ENCODE measurements at regions not wholly inside any gene's neighbourhood (a gene's known extent, or its start where the extent isn't known, plus 50 kb on each side); places are given as distances from the start of the nearest gene placed in this dataset.

GRCh38 chr6:25038999-25039398, 103.2 kb upstream of the RIPOR2 start:
- no peak for DNase-seq (ENCODE audit: low read depth)

GRCh38 chr6:25041485-25042035, 105.8 kb upstream of the RIPOR2 start:
- no peak for DNase-seq (ENCODE audit: low read depth)

DNA sequence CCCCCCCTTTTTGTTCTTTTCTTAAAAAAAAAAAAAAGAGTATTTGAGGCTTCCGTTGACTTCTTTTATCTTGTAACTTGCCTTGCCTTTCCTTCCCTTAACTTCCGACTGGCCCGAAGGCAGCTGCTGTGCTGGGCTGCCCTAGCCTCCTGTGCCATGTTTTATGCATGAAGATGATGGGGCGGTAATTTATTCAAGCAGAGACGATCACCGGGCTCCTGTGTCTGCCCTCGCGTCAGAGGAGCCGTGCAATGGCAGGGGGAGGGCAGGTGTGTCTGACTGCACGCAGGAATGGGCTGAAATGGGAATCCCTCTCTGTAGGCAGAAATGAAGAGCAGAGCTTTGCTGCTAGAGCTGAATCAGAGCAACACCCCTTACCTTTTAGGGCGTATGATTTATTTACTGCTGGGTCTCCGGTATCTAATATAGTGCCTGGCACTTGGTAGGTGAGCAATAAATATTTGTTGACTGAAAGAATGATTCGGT, 106.3 kb upstream of the RIPOR2 start:
- no peak for DNase-seq (ENCODE audit: low read depth)

DNA sequence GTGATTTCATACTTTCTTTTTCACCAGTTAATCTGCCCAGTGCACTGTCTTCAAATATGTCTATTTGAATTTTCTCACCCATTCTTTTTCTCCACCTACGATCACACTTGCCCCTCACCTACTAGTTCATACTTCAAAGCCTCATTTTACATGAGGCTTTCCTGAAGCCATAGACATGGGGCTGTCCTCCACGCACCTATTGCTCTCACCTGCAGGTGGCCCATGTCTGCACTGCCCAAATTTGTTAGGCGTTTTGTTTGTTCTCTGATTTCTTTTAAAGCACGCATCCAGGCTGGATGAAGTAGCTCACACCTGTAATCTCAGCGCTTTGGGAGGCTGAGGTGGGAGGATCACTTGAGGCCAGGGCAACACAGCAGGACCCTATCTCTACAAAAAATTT, 106.8 kb upstream of the RIPOR2 start:
- no peak for DNase-seq (ENCODE audit: low read depth)

GRCh38 chr6:25042984-25043725, 107.4 kb upstream of the RIPOR2 start:
- no peak for DNase-seq (ENCODE audit: low read depth)

- DNase-seq (ENCODE audit: low read depth), result no peak
Measured at GRCh38 chr6:25043892-25044291, 108.1 kb upstream of the RIPOR2 start.

GRCh38 chr6:25046942-25047341, 111.2 kb upstream of the RIPOR2 start:
- DNase-seq (ENCODE audit: low read depth), result no peak

GRCh38 chr6:25050356-25050755, 114.6 kb upstream of the RIPOR2 start:
- DNase-seq (ENCODE audit: low read depth), result peak; percentile 63

GRCh38 chr6:25051083-25051482, 115.3 kb upstream of the RIPOR2 start:
- no peak for DNase-seq (ENCODE audit: low read depth)

GRCh38 chr6:25052181-25052580, 116.4 kb upstream of the RIPOR2 start:
- DNase-seq (ENCODE audit: low read depth), result no peak

DNA sequence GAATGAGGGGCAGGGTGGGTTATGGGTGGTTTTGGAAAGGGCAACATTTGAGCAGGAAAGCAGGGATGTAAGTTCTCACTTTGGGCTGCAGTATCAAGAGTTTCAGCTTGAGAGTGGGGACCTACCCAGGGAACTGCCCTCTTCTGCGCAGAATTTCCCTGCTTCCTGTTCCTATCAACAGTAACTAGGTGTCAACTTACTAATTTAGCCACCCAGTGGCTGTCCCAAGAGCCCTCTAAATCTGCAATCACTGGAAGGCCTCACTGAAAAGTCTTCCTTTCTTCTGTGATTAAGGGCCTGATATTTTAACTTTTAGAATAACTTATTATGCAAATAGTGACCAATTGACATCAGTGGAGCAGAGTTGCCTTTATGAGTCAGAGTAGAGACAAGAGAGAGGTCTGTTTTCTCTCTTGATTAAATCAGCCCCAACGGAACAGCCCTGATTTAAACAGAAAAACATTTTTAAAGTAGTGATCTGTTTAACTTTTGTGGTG, 118.2 kb upstream of the RIPOR2 start:
- DNase-seq (ENCODE audit: low read depth), result peak; percentile 43

GRCh38 chr6:25054469-25054868, 118.7 kb upstream of the RIPOR2 start:
- peak; percentile 54 for DNase-seq (ENCODE audit: low read depth)

- DNase-seq (ENCODE audit: low read depth), result no peak
Measured at GRCh38 chr6:25056130-25056529, 120.4 kb upstream of the RIPOR2 start.

- DNase-seq (ENCODE audit: low read depth), result no peak
Measured at GRCh38 chr6:25057111-25057905, 121.5 kb upstream of the RIPOR2 start.

DNA sequence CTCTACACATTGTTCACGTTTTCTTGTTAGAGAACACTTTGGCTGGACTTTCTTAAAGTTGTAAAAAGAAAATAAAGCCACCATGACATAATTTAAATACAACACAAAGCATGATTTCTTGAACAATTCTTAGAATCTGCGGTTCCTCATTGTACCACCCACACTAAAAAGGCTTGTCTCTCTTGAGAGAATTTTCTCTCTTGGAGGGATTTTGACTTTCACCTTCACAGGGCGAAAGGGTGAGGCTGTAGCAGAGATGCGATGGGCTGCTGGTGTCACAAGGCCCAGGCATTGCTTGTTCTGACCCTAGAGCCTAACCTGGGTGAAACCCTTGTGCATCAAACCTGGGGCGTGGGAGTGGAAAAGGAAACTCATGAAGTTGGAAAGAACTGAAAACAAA, 122.7 kb upstream of the RIPOR2 start:
- no peak for DNase-seq (ENCODE audit: low read depth)

- no peak for DNase-seq (ENCODE audit: low read depth)
Measured at GRCh38 chr6:25058941-25059340, 123.2 kb upstream of the RIPOR2 start.

DNA sequence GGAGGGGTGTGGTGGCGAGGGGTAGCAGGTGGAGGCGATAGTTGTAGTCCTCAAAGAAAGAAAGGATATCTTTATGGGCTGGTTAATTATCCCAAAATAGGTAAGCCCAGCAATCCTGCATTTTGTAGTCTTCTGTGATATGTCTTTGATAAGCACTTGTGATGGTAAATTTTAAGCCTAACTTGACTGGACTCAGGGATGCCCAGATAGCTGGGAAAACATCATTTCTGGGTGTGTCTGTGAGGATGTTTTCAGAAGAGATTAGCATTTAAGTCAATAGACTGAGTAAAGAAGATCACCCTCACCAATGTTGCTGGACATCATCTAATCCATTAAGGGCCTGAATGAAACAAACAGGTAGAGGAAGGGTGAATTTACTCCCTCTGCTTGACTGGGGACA, 124.8 kb upstream of the RIPOR2 start:
- no peak for DNase-seq (ENCODE audit: low read depth)

GRCh38 chr6:25061289-25061936, 125.7 kb upstream of the RIPOR2 start:
- DNase-seq (ENCODE audit: low read depth), result peak; percentile 44

DNA sequence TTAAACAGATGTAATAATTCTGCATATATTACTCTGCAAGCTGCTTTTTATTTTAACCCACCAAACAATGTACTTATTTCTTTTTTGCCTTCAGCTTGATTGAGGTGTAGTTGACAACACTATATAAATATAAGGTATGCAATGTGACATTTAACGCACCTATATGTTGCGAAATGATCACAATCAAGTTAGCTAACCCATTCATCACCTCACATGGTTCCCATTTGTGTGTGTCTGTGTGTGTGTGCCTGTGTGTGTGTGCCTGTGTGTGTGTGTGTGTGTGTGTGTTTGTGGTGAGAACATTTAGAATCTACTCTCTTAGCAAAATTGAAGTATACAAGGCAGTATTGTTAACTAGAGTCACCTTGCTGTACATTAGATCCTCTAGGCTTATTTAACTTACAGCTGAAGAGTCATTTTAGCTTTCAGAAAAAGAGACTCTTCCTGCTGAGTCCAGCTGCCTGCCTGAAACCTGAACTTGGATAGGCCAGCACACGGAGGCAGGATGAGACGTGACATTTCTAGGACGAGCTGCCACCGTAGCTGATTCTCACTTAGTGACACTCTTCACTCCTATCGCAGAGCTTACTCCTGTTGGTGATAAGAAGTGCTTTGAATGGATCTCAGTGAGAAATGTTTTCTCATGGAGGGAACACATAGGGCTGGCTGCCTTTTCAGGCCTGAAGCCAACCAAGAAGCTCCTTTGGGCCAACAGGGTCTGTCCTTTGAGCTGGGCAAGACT, 126.5 kb upstream of the RIPOR2 start:
- DNase-seq (ENCODE audit: low read depth), result no peak

DNA sequence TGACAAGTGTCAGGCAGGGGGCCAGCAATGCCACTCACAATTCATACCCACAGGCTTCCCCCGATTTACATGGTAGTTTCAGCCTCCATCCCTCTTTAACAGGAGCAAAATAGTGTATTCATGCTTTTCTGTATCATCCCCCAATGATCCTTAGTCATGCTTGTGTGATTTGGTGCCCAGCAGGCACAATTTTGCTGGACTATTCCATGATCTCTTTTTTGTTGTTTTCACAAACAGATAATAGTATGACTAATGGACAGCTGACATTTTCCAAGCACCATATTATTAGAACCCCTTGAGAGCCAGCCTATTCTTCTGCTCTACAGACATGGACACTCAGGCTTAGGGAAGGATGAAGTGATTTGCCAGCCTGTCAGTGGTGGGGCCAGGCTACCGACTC, 128.2 kb upstream of the RIPOR2 start:
- DNase-seq (ENCODE audit: low read depth), result no peak

DNA sequence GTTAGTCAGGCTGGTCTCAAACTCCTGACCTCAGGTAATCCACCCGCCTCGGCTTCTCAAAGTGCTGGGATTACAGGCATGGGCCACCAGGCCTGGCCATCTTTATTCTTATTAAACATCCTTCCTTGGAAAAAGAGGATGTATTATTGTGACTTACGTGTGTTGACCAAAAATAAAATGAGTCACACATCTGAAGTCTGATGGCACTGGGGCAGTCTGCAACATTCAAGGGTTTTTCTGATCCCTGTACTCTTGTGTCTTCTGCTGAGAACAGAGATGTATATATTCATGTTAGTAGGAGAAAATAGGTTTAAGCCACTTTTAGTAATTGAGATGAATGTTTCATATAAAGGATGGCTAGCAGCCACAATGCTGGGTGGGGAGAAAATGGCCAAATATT, 129.9 kb upstream of the RIPOR2 start:
- DNase-seq (ENCODE audit: low read depth), result no peak

GRCh38 chr6:25066593-25066992, 130.8 kb upstream of the RIPOR2 start:
- no peak for DNase-seq (ENCODE audit: low read depth)
